Chondrocyte (in vitro differentiated cells): ENCODE measurements at regions not wholly inside any gene's neighbourhood (a gene's known extent, or its start where the extent isn't known, plus 50 kb on each side); places are given as distances from the start of the nearest gene placed in this dataset.

ENCODE experiments used
- DNase-seq: peaks from one replicate; pipeline ENCODE4 v3.0.0; 2021; ENCODE audit warnings: mixed read lengths, low spot score
- H3K27ac Mint-ChIP-seq: one replicate; pipeline ENCODE4 v1.8.0; 2021; ENCODE audit warnings: mild to moderate bottlenecking, moderate library complexity, mixed read lengths; ENCODE audit not compliant: unreplicated experiment
- H3K27me3 Mint-ChIP-seq: 2 replicates; pipeline ENCODE4 v1.8.0; 2021; ENCODE audit warnings: low read depth, mixed read lengths
- H3K36me3 Mint-ChIP-seq: 2 replicates; pipeline ENCODE4 v1.8.0; 2021; ENCODE audit warnings: low read depth, mixed read lengths
- H3K4me1 Mint-ChIP-seq: 2 replicates; pipeline ENCODE4 v1.8.0; 2021; ENCODE audit warnings: low read depth, mild to moderate bottlenecking, mixed read lengths
- H3K4me3 Mint-ChIP-seq: one replicate; pipeline ENCODE4 v1.8.0; 2021; ENCODE audit warnings: mild to moderate bottlenecking, moderate library complexity, mixed read lengths; ENCODE audit not compliant: unreplicated experiment
- H3K9me3 Mint-ChIP-seq: 2 replicates; pipeline ENCODE4 v1.8.0; 2021; ENCODE audit warnings: low read depth, mixed read lengths
- TF ChIP-seq, protein P1 (sequence below): fragments of 200-600 bp; sonication (generic); IDR thresholded peaks from 2 replicates; pipeline ENCODE4 v1.5.0; 2021; ENCODE audit warnings: antibody characterized with exemption, mild to moderate bottlenecking, moderate library complexity

DNA sequence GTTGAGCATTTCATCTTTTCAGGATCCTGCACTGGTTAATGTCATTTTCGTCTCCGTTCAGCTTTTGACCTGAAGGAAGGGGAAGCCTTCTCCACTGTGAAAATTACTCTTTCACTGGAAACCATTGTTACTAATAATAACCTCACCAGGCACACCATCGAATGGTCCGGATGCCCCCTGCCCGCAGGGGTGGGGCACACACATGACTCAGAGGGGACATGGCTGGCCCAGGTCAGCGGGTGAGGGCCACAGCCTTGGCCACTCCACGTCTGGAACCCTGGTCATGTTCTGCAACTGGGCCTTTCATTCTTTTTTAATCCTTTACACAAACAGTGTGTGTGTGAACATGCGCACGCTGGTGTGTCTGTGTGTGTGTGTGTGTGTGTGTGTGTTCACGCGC, 191.8 kb downstream of the BCOR start:
- H3K27ac Mint-ChIP-seq = peak overlapping the region; percentile 55
- H3K36me3 Mint-ChIP-seq = no peaks in the 10 kb centered on the region
- TF ChIP-seq, protein P1, sequence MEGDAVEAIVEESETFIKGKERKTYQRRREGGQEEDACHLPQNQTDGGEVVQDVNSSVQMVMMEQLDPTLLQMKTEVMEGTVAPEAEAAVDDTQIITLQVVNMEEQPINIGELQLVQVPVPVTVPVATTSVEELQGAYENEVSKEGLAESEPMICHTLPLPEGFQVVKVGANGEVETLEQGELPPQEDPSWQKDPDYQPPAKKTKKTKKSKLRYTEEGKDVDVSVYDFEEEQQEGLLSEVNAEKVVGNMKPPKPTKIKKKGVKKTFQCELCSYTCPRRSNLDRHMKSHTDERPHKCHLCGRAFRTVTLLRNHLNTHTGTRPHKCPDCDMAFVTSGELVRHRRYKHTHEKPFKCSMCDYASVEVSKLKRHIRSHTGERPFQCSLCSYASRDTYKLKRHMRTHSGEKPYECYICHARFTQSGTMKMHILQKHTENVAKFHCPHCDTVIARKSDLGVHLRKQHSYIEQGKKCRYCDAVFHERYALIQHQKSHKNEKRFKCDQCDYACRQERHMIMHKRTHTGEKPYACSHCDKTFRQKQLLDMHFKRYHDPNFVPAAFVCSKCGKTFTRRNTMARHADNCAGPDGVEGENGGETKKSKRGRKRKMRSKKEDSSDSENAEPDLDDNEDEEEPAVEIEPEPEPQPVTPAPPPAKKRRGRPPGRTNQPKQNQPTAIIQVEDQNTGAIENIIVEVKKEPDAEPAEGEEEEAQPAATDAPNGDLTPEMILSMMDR = no peak
- H3K27me3 Mint-ChIP-seq = no peaks in the 10 kb centered on the region
- H3K9me3 Mint-ChIP-seq = peaks cover 2% of the 10 kb centered on the region
- peaks cover 71% of the 10 kb centered on the region for H3K4me1 Mint-ChIP-seq
- peak; percentile 44 for DNase-seq
- peak overlapping the region; percentile 27 for H3K4me3 Mint-ChIP-seq

DNA sequence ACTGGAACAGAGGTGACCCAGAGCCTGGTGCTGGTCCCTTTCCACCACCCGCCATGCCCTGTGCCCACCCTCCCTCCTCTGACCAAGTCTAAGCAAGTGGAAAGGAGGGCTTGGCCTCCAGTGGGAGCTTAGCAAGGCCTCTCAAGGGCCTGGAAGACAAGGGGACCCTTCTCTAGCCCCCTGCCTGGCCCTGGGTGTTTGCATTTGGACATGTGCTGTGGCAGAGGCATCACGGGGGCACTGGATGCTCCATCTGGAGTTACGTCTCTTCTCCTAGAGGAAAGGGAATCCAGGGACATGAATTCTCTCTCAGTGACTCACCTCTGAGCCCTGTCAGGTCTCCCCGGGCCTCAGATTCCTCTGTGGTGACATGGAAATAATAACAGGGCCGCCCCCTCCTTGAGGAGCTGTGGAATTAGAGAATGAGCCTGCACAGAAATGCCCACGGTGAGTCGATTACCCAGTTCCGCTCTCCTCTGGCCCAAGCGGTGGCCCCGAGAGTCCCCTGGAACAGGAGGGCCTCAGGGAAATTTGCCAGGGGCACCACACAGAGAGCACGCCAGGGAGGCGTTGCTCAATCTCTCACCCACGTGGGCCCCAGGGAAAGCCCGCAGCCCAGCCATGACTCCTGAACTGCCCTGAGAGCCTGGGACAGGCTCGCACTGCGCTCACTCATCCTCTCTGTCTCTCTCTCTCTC, 189.6 kb downstream of the BCOR start:
- Mint-ChIP-seq H3K4me3 (peak overlapping the region; percentile 54), H3K27ac (peak overlapping the region; percentile 93), H3K9me3 (peaks cover 2% of the 10 kb centered on the region), H3K36me3 (no peaks in the 10 kb centered on the region), H3K4me1 (peaks cover 57% of the 10 kb centered on the region), H3K27me3 (no peaks in the 10 kb centered on the region)
- TF ChIP-seq, protein P1 = no peak
- DNase-seq = peak; percentile 94

DNA sequence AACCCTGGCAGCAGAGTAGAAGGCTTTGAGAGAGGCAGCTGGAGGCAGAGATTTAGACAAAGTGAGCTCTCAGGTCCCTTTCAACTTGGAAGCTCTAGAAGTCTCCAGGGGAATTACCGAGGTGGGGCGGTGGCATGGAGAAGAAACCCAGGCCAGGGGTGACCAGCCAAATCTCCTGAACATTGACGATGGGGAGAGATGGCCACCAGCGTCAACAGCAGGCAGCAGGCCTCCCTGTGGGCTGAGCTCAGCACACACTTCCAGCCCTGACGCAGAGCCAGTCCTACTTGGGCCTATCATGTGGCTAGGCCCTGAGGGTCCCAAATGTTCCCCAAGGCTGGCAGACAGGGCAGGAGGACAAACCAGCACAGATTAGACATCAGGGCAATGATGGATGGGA, 187.8 kb downstream of the BCOR start:
- no peaks in the 10 kb centered on the region for H3K27me3 Mint-ChIP-seq
- H3K36me3 Mint-ChIP-seq = no peaks in the 10 kb centered on the region
- H3K4me3 Mint-ChIP-seq = no peak overlapping the region
- no peak overlapping the region for H3K27ac Mint-ChIP-seq
- TF ChIP-seq, protein P1 = no peak
- H3K4me1 Mint-ChIP-seq = peaks cover 41% of the 10 kb centered on the region
- DNase-seq = peak; percentile 52
- no peaks in the 10 kb centered on the region for H3K9me3 Mint-ChIP-seq

DNA sequence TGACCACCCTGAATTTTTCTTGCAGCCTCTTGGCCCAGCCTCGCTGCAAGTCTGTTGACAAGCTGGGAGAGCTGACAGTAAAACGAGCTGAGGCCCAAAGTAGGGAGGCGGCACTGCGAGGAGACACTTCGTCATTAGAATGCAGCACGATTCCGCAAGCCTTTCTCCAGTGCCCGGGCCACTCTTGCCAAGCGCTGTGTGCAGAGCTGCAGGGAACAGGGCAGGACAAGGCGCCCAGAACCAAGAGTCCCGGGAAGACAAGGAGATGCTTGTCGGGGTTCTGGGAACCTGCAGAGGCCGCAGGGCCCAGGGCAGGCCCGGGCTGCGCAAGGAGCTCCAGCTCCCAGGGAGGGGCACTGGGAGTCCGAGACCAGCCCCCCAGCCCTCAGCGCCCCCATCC, 187.1 kb downstream of the BCOR start:
- DNase-seq = peak; percentile 65
- H3K4me1 Mint-ChIP-seq = peaks cover 34% of the 10 kb centered on the region
- no peaks in the 10 kb centered on the region for H3K27me3 Mint-ChIP-seq
- TF ChIP-seq, protein P1 = no peak
- H3K4me3 Mint-ChIP-seq = no peak overlapping the region
- no peaks in the 10 kb centered on the region for H3K9me3 Mint-ChIP-seq
- H3K27ac Mint-ChIP-seq = no peak overlapping the region
- H3K36me3 Mint-ChIP-seq = no peaks in the 10 kb centered on the region

DNA sequence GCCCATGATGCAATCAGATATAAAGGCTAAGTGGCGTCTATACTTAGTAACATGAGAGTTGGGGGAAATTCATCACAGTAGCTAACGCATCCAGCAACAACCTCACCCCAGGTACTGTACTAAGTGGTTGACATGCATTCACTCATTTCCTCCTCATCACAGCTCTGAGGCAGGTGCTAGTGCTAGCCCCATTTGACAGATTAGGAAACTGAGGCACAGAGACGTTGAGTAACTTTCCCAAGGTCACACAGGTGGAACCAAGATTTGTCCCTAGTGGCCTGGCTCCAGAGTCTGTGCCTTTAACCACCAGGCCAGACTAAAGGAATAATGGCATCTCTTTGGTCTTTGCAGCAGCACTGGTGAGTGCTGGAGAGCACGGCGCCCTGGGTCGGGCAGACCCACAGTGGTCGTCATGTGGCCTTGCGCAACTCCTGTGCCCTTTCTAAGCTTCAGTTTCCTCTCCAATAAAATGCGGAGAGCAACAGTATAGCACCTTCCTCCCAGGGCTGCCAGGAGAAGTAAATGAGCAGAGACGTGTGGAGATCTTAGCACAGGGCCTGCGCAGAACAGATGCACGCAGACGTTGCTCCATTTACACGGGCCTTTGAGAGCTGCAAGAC, 186.4 kb downstream of the BCOR start:
- no peak overlapping the region for H3K4me3 Mint-ChIP-seq
- H3K27ac Mint-ChIP-seq = no peak overlapping the region
- H3K36me3 Mint-ChIP-seq = no peaks in the 10 kb centered on the region
- DNase-seq = peak; percentile 38
- no peaks in the 10 kb centered on the region for H3K9me3 Mint-ChIP-seq
- H3K27me3 Mint-ChIP-seq = no peaks in the 10 kb centered on the region
- peaks cover 27% of the 10 kb centered on the region for H3K4me1 Mint-ChIP-seq
- TF ChIP-seq, protein P1 = no peak
